CD14-positive monocyte (primary cell): ENCODE measurements at regions not wholly inside any gene's neighbourhood (a gene's known extent, or its start where the extent isn't known, plus 50 kb on each side); places are given as distances from the start of the nearest gene placed in this dataset.

Experiments
- DNase-seq, 3 donors: peaks; one replicate each; pipeline ENCODE4 v3.0.0-alpha.2; 2011 to 2022
- H2AFZ ChIP-seq: 2 replicates; pipeline ENCODE4 v1.6.0; 2012; ENCODE audit warnings: mild to moderate bottlenecking, low read depth, low read length, inconsistent platforms; ENCODE audit not compliant: insufficient read depth, poor library complexity, severe bottlenecking
- H3K27ac ChIP-seq, 2 donors: 1 replicate in 1 of 2; 2 replicates in 1 of 2; pipeline ENCODE4 v1.5.1; 2012 to 2013; ENCODE audit warnings: low read length in 2 of 2, control low read depth in 1 of 2, inconsistent platforms in 1 of 2, low read depth in 1 of 2, mild to moderate bottlenecking in 1 of 2
- H3K27me3 ChIP-seq, 2 donors: one replicate each; pipeline versions ENCODE4 v1.6.0 to v1.6.1; 2011 to 2013; ENCODE audit warnings: low read length in 2 of 2; ENCODE audit not compliant: control insufficient read depth in 2 of 2, insufficient read depth in 2 of 2
- H3K36me3 ChIP-seq, 2 donors: replicated peaks in 1 of 2; 1 replicate in 1 of 2; 2 replicates in 1 of 2; pipeline versions ENCODE4 v1.5.1 to v1.6.1; 2012 to 2013; ENCODE audit warnings: low read length in 2 of 2, control low read depth in 1 of 2, inconsistent platforms in 1 of 2, mild to moderate bottlenecking in 1 of 2; ENCODE audit not compliant: insufficient read depth in 2 of 2, control insufficient read depth in 1 of 2
- H3K4me1 ChIP-seq, 2 donors: 1 replicate in 1 of 2; 2 replicates in 1 of 2; pipeline versions ENCODE4 v1.5.1 to v1.6.1; 2012 to 2013; ENCODE audit warnings: low read length in 2 of 2, control low read depth in 1 of 2, inconsistent platforms in 1 of 2, mild to moderate bottlenecking in 1 of 2, moderate library complexity in 1 of 2; ENCODE audit not compliant: insufficient read depth in 2 of 2, control insufficient read depth in 1 of 2
- H3K4me2 ChIP-seq: replicated peaks from 2 replicates; pipeline ENCODE3; 2012; ENCODE audit warnings: low read length, moderate library complexity, mild to moderate bottlenecking; ENCODE audit not compliant: poor library complexity, severe bottlenecking; ENCODE audit errors: extremely low read depth
- H3K4me3 ChIP-seq, 3 experiments: fragments of 200-600 bp in 1 of 3; sonication (generic) in 1 of 3; replicated peaks in 1 of 3; 1 replicate in 2 of 3; 2 replicates in 1 of 3; pipeline ENCODE4 v1.5.1; 2011 to 2013; ENCODE audit warnings: low read length in 3 of 3, mild to moderate bottlenecking in 3 of 3, control low read depth in 2 of 3, low read depth in 2 of 3, inconsistent platforms in 1 of 3, moderate library complexity in 1 of 3
- H3K79me2 ChIP-seq: 2 replicates; pipeline ENCODE4 v1.6.0; 2012; ENCODE audit warnings: mild to moderate bottlenecking, control low read depth, inconsistent platforms, low read length, moderate library complexity; ENCODE audit not compliant: insufficient read depth
- H3K9ac ChIP-seq: 2 replicates; pipeline ENCODE4 v1.6.0; 2017; ENCODE audit warnings: low read length, mild to moderate bottlenecking; ENCODE audit not compliant: insufficient read depth, poor library complexity, severe bottlenecking
- H3K9me3 ChIP-seq, 2 donors: replicated peaks in 1 of 2; 1 replicate in 1 of 2; 2 replicates in 1 of 2; pipeline versions ENCODE4 v1.5.1 to v1.6.1; 2012 to 2013; ENCODE audit warnings: low read length in 2 of 2, control low read depth in 1 of 2; ENCODE audit not compliant: control insufficient read depth in 1 of 2, insufficient read depth in 1 of 2
- H4K20me1 ChIP-seq: 2 replicates; pipeline ENCODE4 v1.6.0; 2012; ENCODE audit warnings: mild to moderate bottlenecking, low read length, control low read depth, moderate library complexity; ENCODE audit not compliant: insufficient read depth
- H3K27ac Mint-ChIP-seq, 7 donors: one replicate each; pipeline ENCODE4 v1.8.0; 2020; ENCODE audit warnings: mild to moderate bottlenecking in 7 of 7, mixed read lengths in 7 of 7, moderate library complexity in 6 of 7, inconsistent platforms in 2 of 7
- H3K27me3 Mint-ChIP-seq, 3 donors: one replicate each; pipeline ENCODE4 v1.8.0; 2021 to 2022; ENCODE audit warnings: low read depth in 3 of 3, mild to moderate bottlenecking in 3 of 3, mixed read lengths in 3 of 3, moderate library complexity in 3 of 3, inconsistent platforms in 1 of 3
- H3K36me3 Mint-ChIP-seq, 2 donors: one replicate each; pipeline ENCODE4 v1.8.0; 2020; ENCODE audit warnings: mixed read lengths in 2 of 2, inconsistent platforms in 1 of 2, mild to moderate bottlenecking in 1 of 2
- H3K4me1 Mint-ChIP-seq: one replicate; pipeline ENCODE4 v1.8.0; 2020; ENCODE audit warnings: mild to moderate bottlenecking, mixed read lengths
- H3K4me3 Mint-ChIP-seq, 2 donors: one replicate each; pipeline ENCODE4 v1.8.0; 2020; ENCODE audit warnings: mild to moderate bottlenecking in 2 of 2, mixed read lengths in 2 of 2, moderate library complexity in 1 of 2
- H3K9me3 Mint-ChIP-seq, 7 donors: one replicate each; pipeline ENCODE4 v1.8.0; 2020 to 2022; ENCODE audit warnings: mixed read lengths in 7 of 7, mild to moderate bottlenecking in 6 of 7, moderate library complexity in 6 of 7, inconsistent platforms in 2 of 7
- CTCF ChIP-seq: fragments of 200-600 bp; IDR thresholded peaks from one replicate; pipeline ENCODE4 v1.8.0; 2022; ENCODE audit warnings: antibody characterized with exemption, mild to moderate bottlenecking
- WGBS: methylation state at CpG from one replicate; pipeline ENCODE4 v1.1.5; 2013; ENCODE audit warnings: missing lambda C conversion rate; ENCODE audit not compliant: insufficient coverage; 5-methylcytosine and 5-hydroxymethylcytosine counted together
- intact Hi-C, 2 donors: fragments of 100-400 bp; cut with micrococcal nuclease; formaldehyde crosslinking; loops; one replicate each; pipeline versions ENCODE4 v1.15.0 to v1.15.1; 2023

GRCh38 chr1:38476111-38476849, 383.3 kb downstream of the RRAGC start:
- H3K27ac ChIP-seq, result no peak overlapping the region
- H3K4me3 Mint-ChIP-seq, result peak overlapping the region in 1 of 2 donors; percentile 63

DNA sequence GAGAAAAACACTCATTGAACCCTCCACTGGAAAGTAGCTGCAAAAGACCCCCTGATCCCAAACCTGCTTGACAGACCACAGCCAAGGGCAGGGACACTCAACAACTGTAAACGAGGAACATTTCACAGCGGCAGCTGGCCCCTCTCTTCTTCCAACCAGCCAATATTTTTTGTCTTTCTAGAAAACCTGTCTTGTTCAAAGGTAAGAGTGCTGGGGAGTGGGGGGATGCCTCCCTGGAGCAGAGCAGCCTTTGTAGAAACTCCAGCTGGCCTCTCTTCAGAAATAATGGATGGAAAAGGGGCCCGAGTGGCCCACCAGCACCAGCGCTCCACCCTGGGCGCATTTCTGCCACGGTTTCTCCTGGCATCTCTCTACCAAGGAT, 384.0 kb downstream of the RRAGC start:
- no peak overlapping the region for H3K27ac ChIP-seq
- Mint-ChIP-seq H3K4me3 (peak overlapping the region in 1 of 2 donors; percentile 56), H3K9me3 (peaks cover 2 to 21% (median 13%) of the 10 kb centered on the region in 7 donors), H3K27me3 (peaks cover 57 to 76% (median 59%) of the 10 kb centered on the region in 3 donors), H3K4me1 (peaks cover 8% of the 10 kb centered on the region), H3K36me3 (peaks cover 0 to 2% of the 10 kb centered on the region in 2 donors), H3K27ac (peak overlapping the region in 1 of 7 donors; percentile 82)
- H3K27me3 ChIP-seq, result peaks cover 57 to 60% of the 10 kb centered on the region in 2 donors
- no peak overlapping the region for H3K4me3 ChIP-seq
- DNase-seq, result no peak
- TF ChIP-seq CTCF, result no peak
- no peaks in the 10 kb centered on the region for H3K79me2 ChIP-seq
- 86% methylated on average over 4 of the region's 6 CpGs for WGBS
- intact Hi-C loops, result no loop called here
- no peaks in the 10 kb centered on the region for H3K4me1 ChIP-seq
- no peak overlapping the region for H2AFZ ChIP-seq
- H3K9ac ChIP-seq, result no peak overlapping the region
- no peaks in the 10 kb centered on the region for H4K20me1 ChIP-seq
- no peaks in the 10 kb centered on the region for H3K36me3 ChIP-seq
- H3K4me2 ChIP-seq, result no peak overlapping the region
- H3K9me3 ChIP-seq, result peaks cover 3 to 24% of the 10 kb centered on the region in 2 donors

More at GRCh38 chr1:38476111-38476849, 383.3 kb downstream of the RRAGC start:
- Histone ChIP-seq H4K20me1 (no peaks in the 10 kb centered on the region), H3K36me3 (no peaks in the 10 kb centered on the region), H3K9me3 (peaks cover 3 to 24% of the 10 kb centered on the region in 2 donors), H3K4me1 (no peaks in the 10 kb centered on the region), H3K4me3 (no peak overlapping the region), H2AFZ (no peak overlapping the region), H3K79me2 (no peaks in the 10 kb centered on the region), H3K9ac (no peak overlapping the region), H3K4me2 (no peak overlapping the region), H3K27me3 (peaks cover 51 to 60% of the 10 kb centered on the region in 2 donors)
- H3K27ac Mint-ChIP-seq, result peak overlapping the region in 1 of 7 donors; percentile 44
- TF ChIP-seq CTCF, result no peak
- H3K27me3 Mint-ChIP-seq, result peaks cover 55 to 75% (median 58%) of the 10 kb centered on the region in 3 donors
- peaks cover 2 to 21% (median 13%) of the 10 kb centered on the region in 7 donors for H3K9me3 Mint-ChIP-seq
- intact Hi-C loops, result no loop called here
- peaks cover 8% of the 10 kb centered on the region for H3K4me1 Mint-ChIP-seq
- 4% methylated on average over 24 of the region's 46 CpGs for WGBS
- no peak for DNase-seq
- peaks cover 0 to 2% of the 10 kb centered on the region in 2 donors for H3K36me3 Mint-ChIP-seq
